Keratinocyte (primary cell): ENCODE measurements at regions not wholly inside any gene's neighbourhood (a gene's known extent, or its start where the extent isn't known, plus 50 kb on each side); places are given as distances from the start of the nearest gene placed in this dataset.

ENCODE experiments used
- EZH2 ChIP-seq: IDR thresholded peaks from one replicate; pipeline ENCODE4 v1.6.1; 2012; ENCODE audit warnings: inconsistent platforms, mild to moderate bottlenecking, low read length, moderate library complexity
- TF ChIP-seq, protein P1 (sequence below), 3 experiments: IDR thresholded peaks in 1 of 3; conservative IDR thresholded peaks in 1 of 3; optimal IDR thresholded peaks in 1 of 3; 2 replicates in 2 of 3; 3 replicates in 1 of 3; pipeline versions ENCODE3 to v1.5.1; 2011; ENCODE audit warnings: low read length in 3 of 3, mild to moderate bottlenecking in 3 of 3, moderate library complexity in 2 of 3, control low read depth in 1 of 3, inconsistent platforms in 1 of 3; ENCODE audit not compliant: insufficient read depth in 2 of 3; ENCODE audit errors: extremely low read depth in 1 of 3

DNA sequence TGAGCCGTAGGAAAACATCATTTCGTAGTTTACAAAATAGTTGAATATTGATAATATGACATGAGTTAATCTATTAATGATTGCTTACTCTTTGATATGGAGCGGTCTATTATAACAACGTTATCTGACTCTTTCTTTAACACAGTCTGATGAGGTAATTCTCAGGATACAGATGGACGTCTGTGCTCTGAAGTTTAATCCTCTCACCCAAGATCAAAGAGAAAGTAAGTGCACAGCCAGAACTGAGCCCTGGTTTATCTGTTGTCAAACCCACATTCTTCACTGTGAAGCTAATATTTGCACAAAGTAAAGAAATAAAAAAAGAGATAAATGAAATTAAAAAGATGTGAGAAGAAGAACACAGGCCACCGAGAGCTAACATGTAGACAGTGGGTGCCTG, 190.9 kb upstream of the COPS8 start:
- TF ChIP-seq, protein P1, sequence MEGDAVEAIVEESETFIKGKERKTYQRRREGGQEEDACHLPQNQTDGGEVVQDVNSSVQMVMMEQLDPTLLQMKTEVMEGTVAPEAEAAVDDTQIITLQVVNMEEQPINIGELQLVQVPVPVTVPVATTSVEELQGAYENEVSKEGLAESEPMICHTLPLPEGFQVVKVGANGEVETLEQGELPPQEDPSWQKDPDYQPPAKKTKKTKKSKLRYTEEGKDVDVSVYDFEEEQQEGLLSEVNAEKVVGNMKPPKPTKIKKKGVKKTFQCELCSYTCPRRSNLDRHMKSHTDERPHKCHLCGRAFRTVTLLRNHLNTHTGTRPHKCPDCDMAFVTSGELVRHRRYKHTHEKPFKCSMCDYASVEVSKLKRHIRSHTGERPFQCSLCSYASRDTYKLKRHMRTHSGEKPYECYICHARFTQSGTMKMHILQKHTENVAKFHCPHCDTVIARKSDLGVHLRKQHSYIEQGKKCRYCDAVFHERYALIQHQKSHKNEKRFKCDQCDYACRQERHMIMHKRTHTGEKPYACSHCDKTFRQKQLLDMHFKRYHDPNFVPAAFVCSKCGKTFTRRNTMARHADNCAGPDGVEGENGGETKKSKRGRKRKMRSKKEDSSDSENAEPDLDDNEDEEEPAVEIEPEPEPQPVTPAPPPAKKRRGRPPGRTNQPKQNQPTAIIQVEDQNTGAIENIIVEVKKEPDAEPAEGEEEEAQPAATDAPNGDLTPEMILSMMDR (optimal IDR thresholded peaks at IDR 0.05 in 1 of 3, IDR thresholded peaks at IDR 0.05 in 1 of 3, conservative IDR thresholded peaks at IDR 0.05 in 1 of 3; ENCODE audit: extremely low read depth in 1 of 3, insufficient read depth in 2 of 3, low read length in 3 of 3), result no peak
- TF ChIP-seq EZH2, result no peak
